SH-SY5Y (cell line): ENCODE measurements at regions not wholly inside any gene's neighbourhood (a gene's known extent, or its start where the extent isn't known, plus 50 kb on each side); places are given as distances from the start of the nearest gene placed in this dataset.

ENCODE experiments used
- GATA2 ChIP-seq: IDR thresholded peaks from 2 replicates; pipeline ENCODE4 v1.6.1; 2011; ENCODE audit warnings: mild to moderate bottlenecking, low read depth, low read length
- GATA3 ChIP-seq: IDR thresholded peaks from 2 replicates; pipeline ENCODE4 v1.6.1; 2011; ENCODE audit warnings: low read depth, mild to moderate bottlenecking, low read length, moderate library complexity

- TF ChIP-seq GATA3 (no peak), GATA2 (no peak)
Measured at GRCh38 chr3:73757536-73757935, 132.8 kb upstream of the PDZRN3 start.

- no peak for TF ChIP-seq GATA3
- no peak for TF ChIP-seq GATA2
Measured at GRCh38 chr3:73753985-73754384, 129.2 kb upstream of the PDZRN3 start.

DNA sequence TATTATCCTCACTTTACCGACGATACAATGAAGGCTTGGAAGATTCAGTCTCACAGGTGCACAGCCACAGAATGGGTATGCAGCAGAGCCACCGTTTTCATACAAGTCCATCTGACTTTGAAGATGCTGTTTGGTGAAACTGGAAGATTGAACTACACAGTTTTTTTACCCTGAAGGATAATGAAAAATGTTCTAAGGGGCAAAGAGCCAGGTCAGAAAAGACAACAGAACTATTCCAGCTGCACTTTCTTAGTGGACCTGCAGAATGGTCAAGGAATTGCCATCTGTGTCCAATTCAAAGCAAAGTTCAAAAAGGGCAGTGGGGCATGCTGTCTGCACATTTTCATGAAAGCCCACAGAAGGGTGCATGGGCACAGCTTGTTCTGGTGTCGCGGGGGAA lies 127.6 kb upstream of the PDZRN3 start:
- TF ChIP-seq GATA2, result no peak
- no peak for TF ChIP-seq GATA3

- TF ChIP-seq GATA2 (0 out of 2 replicates have a peak, but pooled peaks have one; percentile 35), GATA3 (no peak)
Measured at GRCh38 chr3:73746623-73747022, 121.9 kb upstream of the PDZRN3 start.

GRCh38 chr3:73745526-73746191 lies 120.9 kb upstream of the PDZRN3 start:
- TF ChIP-seq GATA3 (no peak), GATA2 (no peak)

DNA sequence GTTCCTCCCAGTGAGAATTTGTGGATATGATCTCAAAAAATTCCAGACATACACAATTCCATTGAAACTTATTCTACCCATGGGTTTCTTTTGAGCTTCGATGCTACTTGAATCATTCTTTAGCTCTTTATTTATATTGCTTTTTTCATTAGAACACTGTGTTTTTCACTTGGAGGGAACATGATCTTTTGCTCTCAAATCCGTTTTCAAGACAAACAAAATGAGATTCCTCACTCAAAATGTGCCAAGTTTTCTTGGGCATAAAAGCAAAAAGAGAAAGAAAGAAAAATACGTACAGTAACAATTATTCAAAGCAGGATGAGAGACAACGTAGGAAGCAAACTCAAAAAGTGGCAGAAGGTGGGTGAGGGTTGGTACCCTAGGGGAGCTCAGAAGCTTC lies 118.8 kb upstream of the PDZRN3 start:
- TF ChIP-seq GATA2, result no peak
- TF ChIP-seq GATA3, result no peak

DNA sequence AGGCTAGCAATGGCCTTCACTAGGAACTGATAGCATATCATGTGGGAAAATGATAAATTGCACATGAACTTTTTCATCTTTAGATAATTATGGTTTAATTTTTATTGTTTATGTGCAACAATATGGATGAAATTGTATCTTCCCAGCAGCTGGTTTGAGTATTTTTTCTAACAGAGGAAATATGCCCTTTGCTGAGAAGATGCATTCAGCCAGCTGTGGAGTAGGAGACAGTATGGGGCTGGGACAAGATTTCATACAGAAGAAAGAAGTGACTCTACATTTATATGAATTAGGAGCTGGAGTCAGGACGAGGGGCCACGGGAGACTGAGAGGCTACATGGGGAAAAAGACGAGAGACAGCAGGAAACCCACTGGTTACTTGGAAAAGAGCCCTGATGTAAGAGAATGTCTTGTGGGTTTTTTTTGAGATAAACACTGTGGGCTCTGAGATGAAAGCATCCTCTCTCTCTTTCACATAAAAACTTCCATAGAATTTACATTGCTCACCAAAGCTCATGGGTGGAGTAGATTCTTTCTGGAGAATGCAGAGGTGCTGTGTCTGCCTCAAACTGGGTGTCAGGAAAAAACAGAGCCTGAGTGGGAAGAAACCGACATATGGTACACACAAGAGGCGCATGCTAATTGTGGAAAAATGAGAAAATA lies 115.2 kb upstream of the PDZRN3 start:
- TF ChIP-seq GATA3, result no peak
- TF ChIP-seq GATA2, result no peak

GRCh38 chr3:73738711-73739110 lies 114.0 kb upstream of the PDZRN3 start:
- TF ChIP-seq GATA3 (no peak), GATA2 (no peak)

- TF ChIP-seq GATA3 (no peak), GATA2 (no peak)
Measured at GRCh38 chr3:73734211-73735089, 109.7 kb upstream of the PDZRN3 start.

GRCh38 chr3:73733746-73734145 lies 109.0 kb upstream of the PDZRN3 start:
- TF ChIP-seq GATA2 (no peak), GATA3 (no peak)

DNA sequence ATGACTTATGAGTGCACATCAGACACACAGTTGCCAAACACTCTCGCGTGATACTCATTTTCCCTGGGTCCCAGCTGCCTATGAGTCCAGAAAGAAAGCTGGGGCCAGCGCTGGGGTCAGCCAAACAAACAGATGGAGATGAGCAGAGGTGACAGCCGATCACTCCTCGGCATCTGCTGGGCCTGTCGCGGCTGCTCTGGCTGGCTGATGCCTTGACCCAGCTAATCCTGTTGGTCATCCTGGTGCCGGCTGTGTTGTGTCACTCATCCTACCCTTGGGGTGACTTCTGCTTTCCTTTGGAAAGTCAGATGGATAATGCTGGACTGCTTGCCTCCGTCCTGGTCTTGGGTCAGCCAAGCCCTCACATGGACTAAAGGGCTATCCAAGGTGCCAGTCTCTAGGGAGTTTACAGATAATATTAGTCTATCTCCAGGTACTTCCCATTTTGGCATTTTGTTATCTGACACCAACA lies 105.3 kb upstream of the PDZRN3 start:
- TF ChIP-seq GATA2, result no peak
- TF ChIP-seq GATA3, result no peak

DNA sequence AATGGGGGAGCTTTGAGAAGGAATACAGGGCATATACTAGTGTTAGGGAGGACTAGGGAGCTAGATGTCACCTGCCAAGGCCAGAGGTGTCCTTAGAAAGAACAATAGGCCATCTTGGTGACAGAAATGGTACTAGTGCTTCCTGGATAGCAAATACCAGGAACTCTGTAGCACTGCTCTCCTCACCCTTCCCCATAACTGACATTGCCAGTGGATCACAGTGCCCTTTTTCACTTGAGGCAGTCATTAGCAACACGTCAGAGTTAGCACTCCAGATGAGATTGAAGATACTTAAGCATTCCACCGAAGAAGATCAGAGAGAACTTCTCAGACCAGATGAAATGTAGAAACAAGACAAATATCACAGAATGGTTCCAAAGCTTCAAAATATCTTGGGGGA lies 103.1 kb upstream of the PDZRN3 start:
- TF ChIP-seq GATA3 (no peak), GATA2 (no peak)

- no peak for TF ChIP-seq GATA3
- TF ChIP-seq GATA2, result no peak
Measured at GRCh38 chr3:73727117-73727821, 102.5 kb upstream of the PDZRN3 start.

- TF ChIP-seq GATA3, result no peak
- no peak for TF ChIP-seq GATA2
Measured at GRCh38 chr3:73723596-73723995, 98.9 kb upstream of the PDZRN3 start.
